ENCODE measurements at regions not wholly inside any gene's neighbourhood (a gene's known extent, or its start where the extent isn't known, plus 50 kb on each side); places are given as distances from the start of the nearest gene placed in this dataset.

- TF ChIP-seq CTCF (IDR thresholded peaks at IDR 0.05; ENCODE audit: insufficient read depth, low read depth, low read length) = no peak
- no peak for TF ChIP-seq EZH2 (IDR thresholded peaks at IDR 0.05; ENCODE audit: insufficient read depth, low read length)
Measured at GRCh38 chr11:23933721-23934120, 563.1 kb upstream of the LUZP2 start.
